Liver (tissue), 8 donors: ENCODE measurements at regions not wholly inside any gene's neighbourhood (a gene's known extent, or its start where the extent isn't known, plus 50 kb on each side); places are given as distances from the start of the nearest gene placed in this dataset.

ENCODE experiments used
- DNase-seq: peaks from one replicate; pipeline ENCODE4 v3.0.0-alpha.2; 2017; ENCODE audit warnings: low spot score
- H3K27ac ChIP-seq, 2 donors: one replicate each; pipeline ENCODE4 v1.7.0; 2013; ENCODE audit warnings: inconsistent platforms in 2 of 2, low read length in 2 of 2, control low read depth in 1 of 2, low read depth in 1 of 2, mild to moderate bottlenecking in 1 of 2
- H3K27me3 ChIP-seq, 4 donors: one replicate each; pipeline versions ENCODE4 v1.6.1 to v1.7.0; 2013; ENCODE audit warnings: low read length in 3 of 4, inconsistent platforms in 1 of 4, mild to moderate bottlenecking in 1 of 4, moderate library complexity in 1 of 4; ENCODE audit not compliant: control insufficient read depth in 4 of 4, insufficient read depth in 4 of 4
- H3K36me3 ChIP-seq, 4 donors: one replicate each; pipeline versions ENCODE4 v1.6.1 to v1.7.0; 2013; ENCODE audit warnings: low read length in 3 of 4, mild to moderate bottlenecking in 3 of 4, low read depth in 1 of 4, moderate library complexity in 1 of 4; ENCODE audit not compliant: control insufficient read depth in 4 of 4, insufficient read depth in 3 of 4
- H3K4me1 ChIP-seq, 4 donors: one replicate each; pipeline versions ENCODE4 v1.6.1 to v1.7.0; 2013; ENCODE audit warnings: low read length in 3 of 4, mild to moderate bottlenecking in 3 of 4, moderate library complexity in 1 of 4; ENCODE audit not compliant: control insufficient read depth in 4 of 4, insufficient read depth in 4 of 4
- H3K4me3 ChIP-seq, 3 donors: one replicate each; pipeline versions ENCODE4 v1.6.1 to v1.7.0; 2013; ENCODE audit warnings: low read length in 3 of 3, control low read depth in 1 of 3, low read depth in 1 of 3, mild to moderate bottlenecking in 1 of 3
- H3K9ac ChIP-seq, 2 donors: one replicate each; pipeline ENCODE4 v1.7.0; 2013; ENCODE audit warnings: low read length in 2 of 2, mild to moderate bottlenecking in 2 of 2, moderate library complexity in 2 of 2, control low read depth in 1 of 2, low read depth in 1 of 2
- H3K9me3 ChIP-seq, 4 donors: one replicate each; pipeline versions ENCODE4 v1.6.1 to v1.7.0; 2013; ENCODE audit warnings: low read length in 3 of 4; ENCODE audit not compliant: control insufficient read depth in 4 of 4
- EGR1 ChIP-seq, 2 donors: IDR thresholded peaks; 2 replicates each; pipeline ENCODE4 v1.6.1; 2016 to 2018; ENCODE audit warnings: antibody characterized with exemption in 2 of 2, low read depth in 2 of 2
- FOXA1 ChIP-seq: IDR thresholded peaks from 2 replicates; pipeline ENCODE4 v1.6.1; 2016; ENCODE audit warnings: antibody characterized with exemption
- FOXA2 ChIP-seq: IDR thresholded peaks from 2 replicates; pipeline ENCODE4 v1.6.1; 2016; ENCODE audit warnings: antibody characterized with exemption
- GABPA ChIP-seq, 2 donors: IDR thresholded peaks in 1 of 2; conservative IDR thresholded peaks in 1 of 2; 2 replicates each; pipeline ENCODE4 v1.6.1; 2016; ENCODE audit warnings: antibody characterized with exemption in 2 of 2, mild to moderate bottlenecking in 1 of 2, moderate library complexity in 1 of 2
- HNF4A ChIP-seq, 2 donors: conservative IDR thresholded peaks; 2 replicates each; pipeline ENCODE4 v1.6.1; 2016; ENCODE audit warnings: antibody characterized with exemption in 2 of 2, mild to moderate bottlenecking in 2 of 2
- HNF4G ChIP-seq: IDR thresholded peaks from 2 replicates; pipeline ENCODE4 v1.6.1; 2016; ENCODE audit warnings: antibody characterized with exemption
- JUND ChIP-seq, 2 donors: IDR thresholded peaks; 2 replicates each; pipeline ENCODE4 v1.6.1; 2016; ENCODE audit warnings: antibody characterized with exemption in 2 of 2
- NR2F2 ChIP-seq: IDR thresholded peaks from 2 replicates; pipeline ENCODE4 v1.6.1; 2016; ENCODE audit warnings: antibody characterized with exemption
- RAD21 ChIP-seq, 2 donors: IDR thresholded peaks; 2 replicates each; pipeline ENCODE4 v1.6.1; 2016; ENCODE audit warnings: antibody characterized with exemption in 2 of 2, mild to moderate bottlenecking in 2 of 2
- RXRA ChIP-seq, 2 donors: IDR thresholded peaks; 2 replicates each; pipeline ENCODE4 v1.6.1; 2017 to 2018; ENCODE audit warnings: antibody characterized with exemption in 2 of 2, mild to moderate bottlenecking in 1 of 2
- SP1 ChIP-seq: IDR thresholded peaks from 2 replicates; pipeline ENCODE4 v1.6.1; 2018; ENCODE audit warnings: antibody characterized with exemption, mild to moderate bottlenecking
- TAF1 ChIP-seq: conservative IDR thresholded peaks from 2 replicates; pipeline ENCODE4 v1.6.1; 2016; ENCODE audit warnings: antibody characterized with exemption, mild to moderate bottlenecking
- YY1 ChIP-seq: IDR thresholded peaks from 2 replicates; pipeline ENCODE4 v1.6.1; 2016; ENCODE audit warnings: antibody characterized with exemption, mild to moderate bottlenecking
- WGBS: extraction: QIAGEN DNeasy Blood & Tissue Kit; methylation state at CpG from one replicate; pipeline ENCODE4 v1.1.7; 2013; 5-methylcytosine and 5-hydroxymethylcytosine counted together
- TF ChIP-seq, protein P1 (sequence below): IDR thresholded peaks from 2 replicates; pipeline ENCODE4 v1.6.1; 2016; ENCODE audit warnings: antibody characterized with exemption
- TF ChIP-seq, protein P2 (sequence below): fragments of 150-350 bp; IDR thresholded peaks from 2 replicates; pipeline ENCODE4 v1.5.1; 2017; ENCODE audit warnings: improper control_type of control experiment, low read depth, low read length; ENCODE audit not compliant: missing input control
- TF ChIP-seq, protein P3 (sequence below): IDR thresholded peaks from 2 replicates; pipeline ENCODE4 v1.6.1; 2016; ENCODE audit warnings: antibody characterized with exemption
- TF ChIP-seq, protein P4 (sequence below): IDR thresholded peaks from 2 replicates; pipeline ENCODE4 v1.6.1; 2016; ENCODE audit warnings: antibody characterized with exemption, mild to moderate bottlenecking
- TF ChIP-seq, protein P5 (sequence below): IDR thresholded peaks from 2 replicates; pipeline ENCODE4 v1.6.1; 2016; ENCODE audit warnings: antibody characterized with exemption
- donor health status: healthy.
- donor health status: healthy.
- donor health status: healthy.
- donor health status: healthy.
- donor health status: healthy.

DNA sequence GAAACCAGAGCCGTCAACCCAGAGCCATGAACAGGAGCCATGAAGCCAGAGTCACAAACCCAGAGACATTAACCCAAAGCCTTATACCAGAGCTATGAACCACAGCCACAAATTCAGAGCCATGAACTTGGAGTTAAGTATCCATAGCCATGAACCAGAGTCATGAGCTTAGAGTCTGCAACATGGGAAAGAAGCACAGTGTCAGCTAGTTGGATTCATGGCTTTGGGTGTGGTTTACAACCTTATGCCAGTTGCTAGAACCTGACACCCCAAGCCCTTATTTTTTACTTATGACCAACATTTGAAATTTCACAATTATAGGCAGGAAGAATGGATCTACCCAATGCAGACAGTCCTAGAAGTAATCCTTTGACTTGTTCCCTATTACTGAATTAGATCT is 128.9 kb upstream of the FAM78B start:
- Histone ChIP-seq H3K27ac (no peak overlapping the region), H3K36me3 (no peaks in the 10 kb centered on the region), H3K27me3 (no peaks in the 10 kb centered on the region), H3K4me1 (no peaks in the 10 kb centered on the region), H3K4me3 (no peak overlapping the region), H3K9me3 (no peaks in the 10 kb centered on the region), H3K9ac (no peak overlapping the region)
- 87% methylated on average over 1 of the region's 1 CpG for WGBS
- TF ChIP-seq, protein P1, sequence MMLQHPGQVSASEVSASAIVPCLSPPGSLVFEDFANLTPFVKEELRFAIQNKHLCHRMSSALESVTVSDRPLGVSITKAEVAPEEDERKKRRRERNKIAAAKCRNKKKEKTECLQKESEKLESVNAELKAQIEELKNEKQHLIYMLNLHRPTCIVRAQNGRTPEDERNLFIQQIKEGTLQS = no peak
- no peak for TF ChIP-seq RAD21 (IDR thresholded peaks at IDR 0.05)
- TF ChIP-seq, protein P2, sequence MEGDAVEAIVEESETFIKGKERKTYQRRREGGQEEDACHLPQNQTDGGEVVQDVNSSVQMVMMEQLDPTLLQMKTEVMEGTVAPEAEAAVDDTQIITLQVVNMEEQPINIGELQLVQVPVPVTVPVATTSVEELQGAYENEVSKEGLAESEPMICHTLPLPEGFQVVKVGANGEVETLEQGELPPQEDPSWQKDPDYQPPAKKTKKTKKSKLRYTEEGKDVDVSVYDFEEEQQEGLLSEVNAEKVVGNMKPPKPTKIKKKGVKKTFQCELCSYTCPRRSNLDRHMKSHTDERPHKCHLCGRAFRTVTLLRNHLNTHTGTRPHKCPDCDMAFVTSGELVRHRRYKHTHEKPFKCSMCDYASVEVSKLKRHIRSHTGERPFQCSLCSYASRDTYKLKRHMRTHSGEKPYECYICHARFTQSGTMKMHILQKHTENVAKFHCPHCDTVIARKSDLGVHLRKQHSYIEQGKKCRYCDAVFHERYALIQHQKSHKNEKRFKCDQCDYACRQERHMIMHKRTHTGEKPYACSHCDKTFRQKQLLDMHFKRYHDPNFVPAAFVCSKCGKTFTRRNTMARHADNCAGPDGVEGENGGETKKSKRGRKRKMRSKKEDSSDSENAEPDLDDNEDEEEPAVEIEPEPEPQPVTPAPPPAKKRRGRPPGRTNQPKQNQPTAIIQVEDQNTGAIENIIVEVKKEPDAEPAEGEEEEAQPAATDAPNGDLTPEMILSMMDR = no peak
- TF ChIP-seq, protein P3, sequence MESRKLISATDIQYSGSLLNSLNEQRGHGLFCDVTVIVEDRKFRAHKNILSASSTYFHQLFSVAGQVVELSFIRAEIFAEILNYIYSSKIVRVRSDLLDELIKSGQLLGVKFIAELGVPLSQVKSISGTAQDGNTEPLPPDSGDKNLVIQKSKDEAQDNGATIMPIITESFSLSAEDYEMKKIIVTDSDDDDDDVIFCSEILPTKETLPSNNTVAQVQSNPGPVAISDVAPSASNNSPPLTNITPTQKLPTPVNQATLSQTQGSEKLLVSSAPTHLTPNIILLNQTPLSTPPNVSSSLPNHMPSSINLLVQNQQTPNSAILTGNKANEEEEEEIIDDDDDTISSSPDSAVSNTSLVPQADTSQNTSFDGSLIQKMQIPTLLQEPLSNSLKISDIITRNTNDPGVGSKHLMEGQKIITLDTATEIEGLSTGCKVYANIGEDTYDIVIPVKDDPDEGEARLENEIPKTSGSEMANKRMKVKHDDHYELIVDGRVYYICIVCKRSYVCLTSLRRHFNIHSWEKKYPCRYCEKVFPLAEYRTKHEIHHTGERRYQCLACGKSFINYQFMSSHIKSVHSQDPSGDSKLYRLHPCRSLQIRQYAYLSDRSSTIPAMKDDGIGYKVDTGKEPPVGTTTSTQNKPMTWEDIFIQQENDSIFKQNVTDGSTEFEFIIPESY = no peak
- TF ChIP-seq GABPA (IDR thresholded peaks at IDR 0.05 in 1 of 2, conservative IDR thresholded peaks at IDR 0.05 in 1 of 2) = no peak
- TF ChIP-seq FOXA1 = no peak
- TF ChIP-seq RXRA (IDR thresholded peaks at IDR 0.05) = no peak
- TF ChIP-seq, protein P4, sequence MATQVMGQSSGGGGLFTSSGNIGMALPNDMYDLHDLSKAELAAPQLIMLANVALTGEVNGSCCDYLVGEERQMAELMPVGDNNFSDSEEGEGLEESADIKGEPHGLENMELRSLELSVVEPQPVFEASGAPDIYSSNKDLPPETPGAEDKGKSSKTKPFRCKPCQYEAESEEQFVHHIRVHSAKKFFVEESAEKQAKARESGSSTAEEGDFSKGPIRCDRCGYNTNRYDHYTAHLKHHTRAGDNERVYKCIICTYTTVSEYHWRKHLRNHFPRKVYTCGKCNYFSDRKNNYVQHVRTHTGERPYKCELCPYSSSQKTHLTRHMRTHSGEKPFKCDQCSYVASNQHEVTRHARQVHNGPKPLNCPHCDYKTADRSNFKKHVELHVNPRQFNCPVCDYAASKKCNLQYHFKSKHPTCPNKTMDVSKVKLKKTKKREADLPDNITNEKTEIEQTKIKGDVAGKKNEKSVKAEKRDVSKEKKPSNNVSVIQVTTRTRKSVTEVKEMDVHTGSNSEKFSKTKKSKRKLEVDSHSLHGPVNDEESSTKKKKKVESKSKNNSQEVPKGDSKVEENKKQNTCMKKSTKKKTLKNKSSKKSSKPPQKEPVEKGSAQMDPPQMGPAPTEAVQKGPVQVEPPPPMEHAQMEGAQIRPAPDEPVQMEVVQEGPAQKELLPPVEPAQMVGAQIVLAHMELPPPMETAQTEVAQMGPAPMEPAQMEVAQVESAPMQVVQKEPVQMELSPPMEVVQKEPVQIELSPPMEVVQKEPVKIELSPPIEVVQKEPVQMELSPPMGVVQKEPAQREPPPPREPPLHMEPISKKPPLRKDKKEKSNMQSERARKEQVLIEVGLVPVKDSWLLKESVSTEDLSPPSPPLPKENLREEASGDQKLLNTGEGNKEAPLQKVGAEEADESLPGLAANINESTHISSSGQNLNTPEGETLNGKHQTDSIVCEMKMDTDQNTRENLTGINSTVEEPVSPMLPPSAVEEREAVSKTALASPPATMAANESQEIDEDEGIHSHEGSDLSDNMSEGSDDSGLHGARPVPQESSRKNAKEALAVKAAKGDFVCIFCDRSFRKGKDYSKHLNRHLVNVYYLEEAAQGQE = no peak
- no peak for TF ChIP-seq HNF4G
- TF ChIP-seq JUND (IDR thresholded peaks at IDR 0.05) = no peak
- no peak for TF ChIP-seq NR2F2
- no peak for TF ChIP-seq TAF1
- no peak for TF ChIP-seq FOXA2
- TF ChIP-seq HNF4A (conservative IDR thresholded peaks at IDR 0.05) = no peak
- TF ChIP-seq, protein P5, sequence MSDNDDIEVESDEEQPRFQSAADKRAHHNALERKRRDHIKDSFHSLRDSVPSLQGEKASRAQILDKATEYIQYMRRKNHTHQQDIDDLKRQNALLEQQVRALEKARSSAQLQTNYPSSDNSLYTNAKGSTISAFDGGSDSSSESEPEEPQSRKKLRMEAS = no peak
- TF ChIP-seq SP1 = no peak
- TF ChIP-seq YY1 = no peak
- no peak for TF ChIP-seq EGR1 (IDR thresholded peaks at IDR 0.05; ENCODE audit: low read depth in 2 of 2)
- DNase-seq = no peak
